Stimulated activated naive CD4-positive, alpha-beta T cell (primary cell): ENCODE measurements at regions not wholly inside any gene's neighbourhood (a gene's known extent, or its start where the extent isn't known, plus 50 kb on each side); places are given as distances from the start of the nearest gene placed in this dataset.

Source experiments
- DNase-seq, 6 experiments: peaks; one replicate each; lab custom pipeline; 2025; lab: John Stamatoyannopoulos, UW

- DNase-seq: no peak
Observed at GRCh38 chr14:104386151-104386841, 193.3 kb upstream of the C14orf180 start.

GRCh38 chr14:104387022-104388010, 192.2 kb upstream of the C14orf180 start:
- DNase-seq: no peak

DNA sequence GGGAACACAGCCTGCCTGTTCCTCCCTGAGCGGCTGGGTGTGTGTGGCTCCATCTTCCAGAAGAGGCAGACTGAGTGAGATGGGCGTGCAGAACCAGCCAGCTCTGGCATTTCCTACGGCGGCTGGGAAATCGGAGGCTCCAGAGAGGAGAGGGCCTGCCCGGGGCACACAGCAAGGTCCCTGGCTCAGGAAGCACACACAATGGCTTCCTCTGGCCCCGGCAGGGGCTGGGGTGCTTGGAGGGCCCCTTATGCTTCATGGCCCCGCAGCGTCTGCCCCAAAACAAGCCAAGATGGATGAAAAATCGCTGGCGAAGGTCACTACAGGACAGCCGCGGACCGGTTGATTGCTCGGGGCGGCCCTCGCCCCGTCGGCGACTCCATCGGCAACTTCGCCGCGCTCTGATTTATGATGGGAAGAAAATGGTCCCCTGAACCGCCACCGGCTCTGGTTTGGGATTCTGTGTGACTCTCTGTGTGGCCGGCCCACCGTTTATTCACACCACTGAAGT, 191.5 kb upstream of the C14orf180 start:
- no peak for DNase-seq

- DNase-seq: no peak
Observed at GRCh38 chr14:104388541-104389325, 190.8 kb upstream of the C14orf180 start.

DNA sequence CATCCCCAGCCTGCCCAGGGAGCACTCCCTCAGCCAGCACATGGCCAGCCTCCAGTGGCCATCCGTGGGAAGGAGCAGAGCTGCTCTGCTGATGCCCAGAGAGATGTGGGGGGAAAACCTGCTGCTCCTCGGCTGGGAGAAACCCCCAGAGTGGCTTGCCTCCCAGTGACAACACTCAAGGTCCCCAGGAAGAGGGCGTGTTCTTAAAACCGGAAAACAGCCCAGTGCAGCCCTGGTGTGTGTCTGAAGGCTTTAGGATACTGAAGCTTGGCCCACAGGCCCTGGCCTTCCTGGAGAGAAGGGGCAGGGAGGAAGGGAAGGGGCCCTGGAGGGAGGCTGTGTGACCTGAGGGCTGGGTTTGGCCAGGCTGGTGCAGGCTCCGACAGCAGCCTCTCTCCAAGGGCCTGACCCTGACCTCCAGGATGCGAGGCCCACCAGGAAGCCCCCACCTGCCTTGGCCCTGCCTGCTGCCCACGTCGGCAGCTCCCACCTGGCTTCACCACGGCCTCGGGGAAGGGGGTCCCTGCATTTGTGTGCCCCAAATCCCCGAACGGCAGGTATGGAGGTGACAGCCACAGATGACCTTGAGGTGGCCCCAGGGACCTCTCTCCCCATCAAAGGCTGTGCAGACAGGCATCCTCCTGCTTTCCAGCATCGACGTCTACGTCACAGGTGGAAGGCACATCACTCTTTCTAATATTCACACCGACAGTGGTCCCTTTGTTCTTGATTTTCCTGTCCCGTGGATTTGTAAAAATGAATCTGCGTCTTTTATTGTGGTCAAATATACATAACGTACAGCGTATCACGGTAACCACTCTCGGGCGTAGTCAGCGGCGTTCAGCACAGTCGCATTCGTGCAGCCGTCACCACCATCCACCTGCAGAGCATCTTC, 190.0 kb upstream of the C14orf180 start:
- DNase-seq: peak in 5 of 6 experiments; percentile 23 to 86 (median 74)

- DNase-seq: peak in 2 of 6 experiments; percentile 32 to 43
Observed at GRCh38 chr14:104390221-104390931, 189.2 kb upstream of the C14orf180 start.

- DNase-seq: no peak
Observed at GRCh38 chr14:104390941-104391901, 188.3 kb upstream of the C14orf180 start.

- DNase-seq: peak in 1 of 6 experiments; percentile 42
Observed at GRCh38 chr14:104392001-104392395, 187.6 kb upstream of the C14orf180 start.

DNA sequence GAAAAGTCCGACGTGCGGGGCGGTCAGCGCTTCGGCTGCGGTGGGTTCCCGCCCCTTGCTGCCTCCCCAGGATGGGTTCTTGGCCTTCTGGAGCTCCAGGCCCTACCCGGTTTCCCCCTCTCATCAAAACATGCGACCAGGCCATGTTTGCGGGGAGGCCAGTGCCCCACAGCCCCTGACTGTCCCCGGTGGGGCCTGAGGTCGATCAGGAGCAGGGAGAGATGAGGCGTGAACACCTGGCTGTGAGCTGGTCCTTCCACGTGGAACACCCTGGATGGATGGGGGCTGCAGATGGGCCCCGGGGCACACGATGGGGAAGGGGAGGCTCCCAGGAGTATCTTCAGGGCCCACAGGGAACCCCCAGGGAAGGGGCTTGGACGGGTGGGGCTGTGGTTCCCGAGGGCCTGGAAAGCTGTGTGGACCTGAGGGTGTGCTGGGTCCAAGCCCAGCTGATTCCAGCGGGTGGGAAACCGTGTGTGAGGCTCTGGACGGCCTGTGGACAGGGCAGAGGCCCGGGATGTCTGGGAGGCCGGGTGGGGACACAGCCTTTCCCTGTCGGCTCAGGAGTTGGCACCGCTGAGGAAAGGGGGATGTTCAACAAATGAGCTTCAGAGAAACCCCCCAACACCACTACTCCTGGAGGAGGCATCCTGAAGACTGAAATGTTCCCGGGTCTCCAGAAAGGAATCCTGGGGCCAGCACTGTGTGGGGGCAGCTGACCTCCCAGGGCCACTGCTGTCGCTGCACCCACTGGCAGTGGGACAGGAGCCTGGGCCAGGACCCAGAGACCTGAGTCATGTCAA, 187.0 kb upstream of the C14orf180 start:
- DNase-seq: no peak

DNA sequence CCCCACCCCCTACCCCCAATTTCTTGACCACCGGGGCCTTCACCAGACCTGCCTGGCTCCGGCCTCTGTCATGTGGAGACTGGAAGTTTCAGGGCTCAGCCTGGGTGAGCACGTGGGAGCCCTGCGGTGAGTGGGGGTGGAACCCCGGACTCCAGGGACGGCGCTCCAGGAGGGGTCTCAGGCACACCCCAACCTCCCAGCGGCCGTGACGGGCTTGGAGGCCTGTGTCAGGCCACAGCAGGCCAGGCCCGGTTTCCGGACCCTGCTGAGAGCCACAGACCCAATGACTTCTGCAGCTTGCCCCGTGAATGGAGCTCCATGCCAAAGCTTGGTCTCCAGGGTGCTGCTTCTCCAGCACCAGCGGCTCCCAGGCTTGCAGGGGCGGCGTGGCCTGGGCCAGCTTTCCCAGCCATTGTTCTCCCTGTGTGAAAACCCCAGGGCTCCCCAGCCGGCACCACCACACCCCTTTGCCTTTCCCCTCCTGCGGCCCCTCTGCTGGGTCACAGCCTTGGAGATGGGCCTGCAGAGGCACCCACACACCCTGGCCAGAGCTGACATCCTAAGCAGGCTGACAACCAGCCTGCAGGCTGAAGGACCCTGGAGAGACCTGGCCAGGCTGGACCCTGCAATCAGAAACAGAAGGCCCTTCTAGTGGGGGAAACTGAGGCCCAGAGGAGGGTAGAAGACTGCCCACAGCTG, 186.2 kb upstream of the C14orf180 start:
- no peak for DNase-seq

- peak; percentile 40 to 84 (median 68) for DNase-seq
Observed at GRCh38 chr14:104393898-104394381, 185.6 kb upstream of the C14orf180 start.

GRCh38 chr14:104394409-104394851, 185.1 kb upstream of the C14orf180 start:
- peak in 1 of 6 experiments; percentile 50 for DNase-seq

DNA sequence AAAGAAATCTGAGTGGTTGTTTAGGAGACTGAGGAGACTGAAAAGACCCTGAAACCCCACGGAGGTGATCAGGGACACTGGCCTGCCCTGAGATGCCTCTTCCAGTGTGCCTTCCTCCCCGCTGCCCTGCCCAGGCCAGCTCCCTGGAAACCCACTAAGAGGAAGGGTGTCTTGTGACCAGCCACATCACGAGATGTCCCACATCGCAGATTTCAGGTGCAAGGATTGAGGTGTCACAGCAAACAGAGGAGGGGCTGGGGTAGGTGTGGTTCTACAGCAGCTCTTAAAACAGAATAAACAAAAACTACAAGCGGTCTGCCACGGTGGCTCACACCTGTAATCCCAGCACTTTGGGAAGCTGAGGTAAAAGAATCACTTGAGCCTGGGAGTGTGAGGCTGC, 184.3 kb upstream of the C14orf180 start:
- no peak for DNase-seq

DNA sequence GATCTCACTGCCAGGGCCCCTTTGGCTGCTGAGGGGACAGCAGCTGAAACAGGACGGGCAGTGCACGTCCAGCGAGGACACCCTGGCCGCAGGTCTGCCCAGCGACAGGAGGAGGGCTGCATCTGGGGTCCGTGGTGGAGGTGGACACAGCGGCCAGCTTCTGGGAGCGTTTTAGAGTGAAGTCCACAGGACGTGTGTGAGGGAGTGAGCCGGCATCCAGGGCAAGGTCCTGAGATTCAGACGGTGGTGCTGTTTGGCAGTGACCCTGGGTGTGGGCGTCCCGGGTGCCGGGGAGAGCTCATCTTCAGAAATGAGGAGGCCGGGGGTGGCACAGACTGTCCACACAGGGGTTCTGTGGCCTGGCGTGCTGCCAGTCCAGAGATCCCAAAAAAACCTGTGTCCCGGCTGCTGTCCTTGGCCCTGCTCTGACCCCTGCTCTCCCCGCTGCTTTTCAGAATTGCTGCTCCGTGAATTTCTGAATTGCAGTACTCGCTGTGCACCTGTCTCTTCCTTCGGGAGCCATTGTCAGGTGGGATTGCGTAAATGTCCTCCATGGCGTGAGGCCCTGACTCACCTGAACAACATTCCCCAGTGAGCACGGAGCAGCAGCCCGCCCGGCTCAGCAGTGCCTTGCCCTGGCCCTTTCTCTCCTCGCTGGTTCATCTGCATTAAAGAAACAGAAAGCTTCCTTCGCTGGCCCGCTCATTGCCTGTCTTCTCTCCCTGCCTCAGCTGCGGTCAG, 183.5 kb upstream of the C14orf180 start:
- DNase-seq: no peak

DNA sequence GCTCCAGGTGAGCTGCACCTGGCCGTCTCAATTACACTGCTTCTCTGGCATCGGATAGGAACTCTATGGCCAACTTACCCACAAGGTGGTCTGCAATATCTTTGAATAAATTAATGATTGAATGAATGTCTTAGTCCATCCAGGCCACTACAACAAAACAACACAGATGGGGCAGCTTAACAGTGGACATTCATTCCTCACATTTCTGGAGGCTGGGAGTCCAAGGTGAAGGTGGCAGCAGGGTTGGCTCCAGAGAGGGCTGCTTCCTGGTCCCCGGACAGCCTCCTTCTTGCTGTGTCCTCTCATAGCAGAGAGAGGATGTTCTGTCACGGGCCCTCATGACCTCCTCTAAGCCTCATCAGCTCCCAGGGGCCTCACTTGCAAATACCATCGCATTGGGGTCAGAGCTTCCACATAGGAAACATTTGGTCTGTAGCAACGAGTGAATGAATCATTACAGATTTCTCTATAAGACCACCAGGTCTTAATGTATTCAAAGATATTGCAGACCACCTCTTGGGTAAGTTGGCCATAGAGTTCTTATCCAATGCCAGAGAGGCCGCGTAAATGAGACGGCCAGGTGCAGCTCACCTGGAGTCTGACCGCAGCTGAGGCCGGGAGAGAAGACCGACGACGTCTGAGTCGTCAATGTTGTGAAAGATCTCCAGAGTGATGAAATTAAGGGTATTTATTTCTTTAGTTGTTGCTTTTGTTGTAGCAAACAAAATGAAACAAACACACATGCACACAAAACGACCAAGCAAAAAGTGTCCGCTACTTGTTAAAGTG, 182.7 kb upstream of the C14orf180 start:
- no peak for DNase-seq

GRCh38 chr14:104397956-104398355, 181.6 kb upstream of the C14orf180 start:
- DNase-seq: no peak
